OCI-LY3 (cell line): ENCODE measurements at regions not wholly inside any gene's neighbourhood (a gene's known extent, or its start where the extent isn't known, plus 50 kb on each side); places are given as distances from the start of the nearest gene placed in this dataset.

ENCODE experiments used
- H2AFZ ChIP-seq: fragments of 200-600, 300-600 bp; shearing (Covaris generic); 2 replicates; pipeline ENCODE4 v1.6.0; 2014; ENCODE audit warnings: antibody characterized with exemption, low read depth, low read length
- H3K27ac ChIP-seq: fragments of 200-600, 300-600 bp; sonication (generic); 2 replicates; pipeline ENCODE4 v1.5.1; 2014; ENCODE audit warnings: mild to moderate bottlenecking, low read length, moderate library complexity, mixed read lengths
- H3K27me3 ChIP-seq: fragments of 200-600, 300-600 bp; sonication (generic); 2 replicates; pipeline ENCODE4 v1.6.1; 2014; ENCODE audit warnings: low read depth, low read length, mixed read lengths
- H3K36me3 ChIP-seq: fragments of 200-600, 300-600 bp; sonication (generic); replicated peaks from 2 replicates; pipeline ENCODE3; 2014; ENCODE audit warnings: low read depth, low read length, mixed read lengths
- H3K4me1 ChIP-seq: fragments of 300-600, 200-600 bp; sonication (generic); 2 replicates; pipeline ENCODE4 v1.6.1; 2014; ENCODE audit warnings: low read length, mixed read lengths
- H3K4me2 ChIP-seq: fragments of 200-600, 300-600 bp; sonication (generic); 2 replicates; pipeline ENCODE4 v1.6.1; 2014; ENCODE audit warnings: low read length, mixed read lengths
- H3K4me3 ChIP-seq: fragments of 300-600, 200-600 bp; sonication (generic); 2 replicates; pipeline ENCODE4 v1.5.1; 2014; ENCODE audit warnings: antibody characterized with exemption, mild to moderate bottlenecking, low read length, moderate library complexity
- H3K79me2 ChIP-seq: fragments of 300-600, 200-600 bp; shearing (Covaris generic); 2 replicates; pipeline ENCODE4 v1.6.1; 2014; ENCODE audit warnings: mild to moderate bottlenecking, low read length, mixed read lengths
- H3K9ac ChIP-seq: fragments of 300-600, 200-600 bp; shearing (Covaris generic); 2 replicates; pipeline ENCODE4 v1.6.0; 2014; ENCODE audit warnings: mild to moderate bottlenecking, low read length, moderate library complexity
- H3K9me3 ChIP-seq: fragments of 200-600, 300-600 bp; shearing (Covaris generic); 2 replicates; pipeline ENCODE4 v1.6.1; 2014; ENCODE audit warnings: low read length, mixed read lengths; ENCODE audit not compliant: insufficient read depth
- H4K20me1 ChIP-seq: fragments of 200-600, 300-600 bp; sonication (generic); 2 replicates; pipeline ENCODE4 v1.6.1; 2016; ENCODE audit warnings: low read length, mixed read lengths; ENCODE audit not compliant: insufficient read depth
- EZH2phosphoT487 ChIP-seq: fragments of 200-600 bp; shearing (Covaris generic); IDR thresholded peaks from 2 replicates; pipeline ENCODE4 v1.6.1; 2018; ENCODE audit warnings: antibody characterized with exemption, mixed run types, low read depth
- TF ChIP-seq, protein P1 (sequence below): fragments of 200-600, 300-600 bp; sonication (generic); IDR thresholded peaks from 2 replicates; pipeline ENCODE4 v1.5.1; 2014; ENCODE audit warnings: antibody characterized with exemption, low read length, low read depth

DNA sequence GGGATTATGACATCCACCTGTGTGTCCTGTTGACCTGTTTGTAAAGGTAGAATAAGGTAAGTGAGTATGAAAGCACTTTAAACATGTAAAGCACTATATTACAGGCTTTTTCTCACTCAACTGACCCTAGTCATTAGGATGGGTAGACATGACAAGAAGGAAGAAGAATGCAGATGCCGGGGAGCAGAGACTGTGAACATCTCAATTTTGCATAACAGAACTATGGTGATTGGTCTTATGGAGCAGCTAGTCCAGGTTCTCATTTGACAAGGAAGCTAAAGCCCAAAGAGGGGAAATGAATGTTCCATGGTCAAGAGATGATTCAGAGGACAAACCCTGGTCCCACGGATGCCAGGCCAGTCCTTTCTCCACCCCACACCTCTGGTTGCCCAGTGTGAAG lies 200.1 kb upstream of the BCL6 start:
- peaks cover 63% of the 10 kb centered on the region for H3K4me1 ChIP-seq
- peak overlapping the region; percentile 57 for H3K4me2 ChIP-seq
- no peak overlapping the region for H3K9ac ChIP-seq
- H3K9me3 ChIP-seq, result peaks cover 32% of the 10 kb centered on the region; the same call in 1 of the 2 replicates
- H3K4me3 ChIP-seq, result no peak overlapping the region
- H3K36me3 ChIP-seq, result no peaks in the 10 kb centered on the region
- no peaks in the 10 kb centered on the region for H4K20me1 ChIP-seq
- no peak overlapping the region for H3K27ac ChIP-seq
- H2AFZ ChIP-seq, result no peak overlapping the region
- TF ChIP-seq EZH2phosphoT487, result no peak
- peaks cover 89% of the 10 kb centered on the region for H3K27me3 ChIP-seq
- no peaks in the 10 kb centered on the region for H3K79me2 ChIP-seq

DNA sequence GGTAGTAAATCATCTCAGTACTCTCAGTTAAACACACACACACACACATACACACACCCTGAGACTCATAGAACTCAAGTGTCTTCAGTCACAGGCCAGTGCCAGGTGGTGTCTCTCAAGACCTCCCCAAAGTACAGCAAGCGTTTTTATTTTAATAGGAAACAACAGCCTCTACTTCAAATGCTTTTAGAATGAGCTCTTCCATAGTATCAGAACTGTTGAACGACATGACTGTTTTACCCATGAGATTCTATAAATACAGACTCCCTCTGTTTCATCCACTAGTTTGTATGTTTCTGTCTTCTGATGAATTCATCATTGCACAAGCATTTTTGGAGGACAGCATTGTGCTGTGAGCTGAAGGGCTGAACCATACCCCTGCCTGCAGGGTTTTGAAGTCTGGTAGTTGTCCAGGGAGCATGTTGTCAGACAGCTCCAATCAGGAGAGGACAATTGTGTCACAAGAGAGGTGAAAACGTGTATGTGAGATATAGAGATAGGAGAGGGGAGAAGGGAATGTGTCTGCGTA lies 201.0 kb upstream of the BCL6 start:
- Histone ChIP-seq H3K9ac (no peak overlapping the region), H3K27me3 (peaks cover 89% of the 10 kb centered on the region), H3K4me1 (peaks cover 61% of the 10 kb centered on the region)

DNA sequence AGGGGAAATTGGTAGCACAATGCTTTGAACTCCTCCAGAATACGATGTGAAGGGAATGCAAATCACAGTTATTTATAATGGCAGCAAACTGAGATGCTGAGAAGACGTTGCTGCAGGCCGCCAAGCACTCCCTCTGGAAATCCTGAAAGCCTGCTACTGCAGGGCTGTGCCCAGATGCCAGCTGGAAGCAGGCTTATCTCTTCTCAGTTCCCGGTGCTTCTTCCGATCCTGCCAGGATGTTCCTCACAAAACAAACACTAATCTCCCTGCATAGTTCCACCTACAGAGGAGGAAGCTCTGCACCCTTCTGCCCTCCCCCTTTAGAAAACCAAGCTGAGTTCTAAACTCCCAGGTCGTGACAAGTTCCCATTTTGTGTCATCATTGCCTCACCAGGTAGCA lies 201.7 kb upstream of the BCL6 start:
- peaks cover 32% of the 10 kb centered on the region; the same call in 1 of the 2 replicates for H3K9me3 ChIP-seq
- peaks cover 61% of the 10 kb centered on the region for H3K4me1 ChIP-seq
- no peak overlapping the region for H3K27ac ChIP-seq
- no peaks in the 10 kb centered on the region for H4K20me1 ChIP-seq
- peaks cover 84% of the 10 kb centered on the region for H3K27me3 ChIP-seq
- H2AFZ ChIP-seq, result no peak overlapping the region
- no peak for TF ChIP-seq EZH2phosphoT487
- TF ChIP-seq, protein P1, sequence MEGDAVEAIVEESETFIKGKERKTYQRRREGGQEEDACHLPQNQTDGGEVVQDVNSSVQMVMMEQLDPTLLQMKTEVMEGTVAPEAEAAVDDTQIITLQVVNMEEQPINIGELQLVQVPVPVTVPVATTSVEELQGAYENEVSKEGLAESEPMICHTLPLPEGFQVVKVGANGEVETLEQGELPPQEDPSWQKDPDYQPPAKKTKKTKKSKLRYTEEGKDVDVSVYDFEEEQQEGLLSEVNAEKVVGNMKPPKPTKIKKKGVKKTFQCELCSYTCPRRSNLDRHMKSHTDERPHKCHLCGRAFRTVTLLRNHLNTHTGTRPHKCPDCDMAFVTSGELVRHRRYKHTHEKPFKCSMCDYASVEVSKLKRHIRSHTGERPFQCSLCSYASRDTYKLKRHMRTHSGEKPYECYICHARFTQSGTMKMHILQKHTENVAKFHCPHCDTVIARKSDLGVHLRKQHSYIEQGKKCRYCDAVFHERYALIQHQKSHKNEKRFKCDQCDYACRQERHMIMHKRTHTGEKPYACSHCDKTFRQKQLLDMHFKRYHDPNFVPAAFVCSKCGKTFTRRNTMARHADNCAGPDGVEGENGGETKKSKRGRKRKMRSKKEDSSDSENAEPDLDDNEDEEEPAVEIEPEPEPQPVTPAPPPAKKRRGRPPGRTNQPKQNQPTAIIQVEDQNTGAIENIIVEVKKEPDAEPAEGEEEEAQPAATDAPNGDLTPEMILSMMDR, result no peak
- no peak overlapping the region for H3K9ac ChIP-seq
- H3K4me2 ChIP-seq, result no peak overlapping the region
- no peaks in the 10 kb centered on the region for H3K36me3 ChIP-seq
- no peaks in the 10 kb centered on the region for H3K79me2 ChIP-seq
- H3K4me3 ChIP-seq, result no peak overlapping the region

More for the DNA sequence above, 201.0 kb upstream of the BCL6 start:
- no peak overlapping the region for H2AFZ ChIP-seq
- H3K36me3 ChIP-seq, result no peaks in the 10 kb centered on the region
- no peak for TF ChIP-seq EZH2phosphoT487
- TF ChIP-seq, protein P1, result no peak
- H4K20me1 ChIP-seq, result no peaks in the 10 kb centered on the region
- no peak overlapping the region for H3K4me2 ChIP-seq
- H3K27ac ChIP-seq, result no peak overlapping the region
- peaks cover 32% of the 10 kb centered on the region; the same call in 1 of the 2 replicates for H3K9me3 ChIP-seq
- H3K4me3 ChIP-seq, result no peak overlapping the region
- H3K79me2 ChIP-seq, result no peaks in the 10 kb centered on the region

DNA sequence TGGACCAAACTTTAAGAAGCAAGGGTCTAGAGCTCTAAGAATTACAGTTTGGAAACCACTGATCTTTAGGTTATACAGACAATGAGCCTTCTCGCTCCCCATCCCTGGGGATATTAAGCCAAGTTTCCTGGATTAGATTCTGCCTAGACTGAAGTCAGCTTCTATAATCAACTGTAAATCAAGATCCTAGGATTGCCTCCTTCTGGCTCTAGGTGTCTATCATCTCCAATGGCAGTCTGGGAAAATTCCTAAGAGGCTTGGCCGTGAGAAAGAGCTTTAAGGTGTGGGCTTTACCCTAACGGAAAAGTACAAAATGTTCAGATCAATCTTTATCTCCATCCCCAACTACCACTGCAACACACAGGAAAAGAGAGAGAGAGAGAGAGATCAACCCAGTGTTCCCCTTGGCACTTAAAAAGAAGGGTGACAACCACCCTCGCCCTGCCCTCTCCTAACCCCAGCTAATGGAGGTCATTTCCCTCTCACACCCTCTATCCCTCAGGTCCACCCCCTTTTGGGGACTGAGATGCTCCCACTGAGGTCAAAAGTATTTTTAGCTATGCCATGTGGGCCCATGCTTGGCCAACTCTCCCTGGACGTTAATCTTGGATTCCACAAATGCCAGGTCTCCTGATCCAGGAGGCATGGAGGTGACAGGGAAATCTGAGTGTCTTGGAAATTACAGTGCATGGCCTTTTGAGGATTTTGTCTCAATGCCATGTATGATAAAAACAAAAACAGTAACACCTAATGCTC lies 202.8 kb upstream of the BCL6 start:
- no peak overlapping the region for H3K4me2 ChIP-seq
- H3K9ac ChIP-seq, result no peak overlapping the region
- no peaks in the 10 kb centered on the region for H4K20me1 ChIP-seq
- H3K4me3 ChIP-seq, result no peak overlapping the region
- peaks cover 32% of the 10 kb centered on the region; the same call in 1 of the 2 replicates for H3K9me3 ChIP-seq
- H3K27ac ChIP-seq, result no peak overlapping the region
- no peaks in the 10 kb centered on the region for H3K79me2 ChIP-seq
- H3K36me3 ChIP-seq, result no peaks in the 10 kb centered on the region
- no peak overlapping the region for H2AFZ ChIP-seq
- TF ChIP-seq, protein P1, result no peak
- TF ChIP-seq EZH2phosphoT487, result no peak
- peaks cover 53% of the 10 kb centered on the region for H3K4me1 ChIP-seq
- H3K27me3 ChIP-seq, result peaks cover 78% of the 10 kb centered on the region
